ENCODE measurements at regions not wholly inside any gene's neighbourhood (a gene's known extent, or its start where the extent isn't known, plus 50 kb on each side); places are given as distances from the start of the nearest gene placed in this dataset.

DNA sequence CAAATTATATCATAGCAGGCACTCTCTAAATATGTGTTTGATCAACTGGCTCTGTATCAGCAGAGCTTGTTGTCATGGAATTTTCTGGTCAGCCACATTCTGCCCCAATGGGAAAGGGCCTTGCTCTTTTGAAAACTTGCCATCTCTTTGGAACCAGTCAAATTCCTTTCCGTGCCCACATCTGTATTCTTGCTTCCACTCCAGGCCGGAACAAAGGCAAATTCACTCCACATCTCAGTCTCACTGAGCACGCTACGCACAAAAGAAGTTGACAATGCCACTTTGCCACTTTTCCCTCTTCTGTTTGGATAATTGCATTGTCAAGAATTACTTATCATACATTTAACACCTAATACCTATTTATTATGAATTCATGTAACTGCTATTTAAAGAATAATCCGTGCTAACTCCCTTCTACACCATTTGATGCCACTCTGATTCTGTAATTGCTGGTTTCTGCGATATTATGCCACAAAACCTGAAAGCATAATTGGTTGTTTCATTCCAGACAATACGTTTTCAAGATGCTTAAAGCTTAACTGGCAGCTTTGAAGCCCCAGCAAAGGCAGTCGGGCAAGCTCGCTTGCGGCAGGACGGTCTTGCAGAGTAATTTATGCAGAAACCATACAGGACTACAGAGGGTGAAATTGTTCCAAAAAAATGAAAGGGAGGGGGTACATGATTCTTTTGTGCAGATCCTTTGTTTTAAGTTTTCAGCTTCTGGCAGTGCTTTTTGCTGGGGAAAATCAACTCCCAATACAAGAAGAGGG lies 277.7 kb downstream of the MSX2 start:
- TF ChIP-seq CTCF (IDR thresholded peaks at IDR 0.05; ENCODE audit: low read depth, low read length, poor library complexity, severe bottlenecking) = no peak
- TF ChIP-seq EZH2phosphoT487 (IDR thresholded peaks at IDR 0.05; ENCODE audit: borderline replicate concordance, low read length) = no peak

Data from DOHH2 (cell line).